ENCODE measurements at regions not wholly inside any gene's neighbourhood (a gene's known extent, or its start where the extent isn't known, plus 50 kb on each side); places are given as distances from the start of the nearest gene placed in this dataset.

DNA sequence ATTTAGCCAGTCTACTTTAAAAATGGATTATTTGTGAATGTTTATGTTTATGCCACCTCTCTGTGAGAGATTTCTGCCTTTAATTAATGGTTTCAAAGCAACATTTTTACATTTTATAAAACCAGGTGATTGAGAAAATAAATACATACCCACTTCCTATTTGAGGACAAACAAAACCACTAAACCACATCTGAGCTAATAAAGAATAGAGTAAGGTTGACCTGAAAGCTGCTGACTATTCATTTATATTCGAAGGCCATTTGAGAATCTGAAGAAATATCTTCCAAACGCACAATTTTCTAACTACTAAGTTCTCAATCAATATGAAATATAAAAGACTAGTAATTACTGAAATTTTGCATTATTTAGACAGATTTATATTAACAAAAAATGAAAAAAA lies 705.1 kb downstream of the XPNPEP1 start:
- no peak for TF ChIP-seq POLR2A (IDR thresholded peaks at IDR 0.05)
- TF ChIP-seq, protein P1, sequence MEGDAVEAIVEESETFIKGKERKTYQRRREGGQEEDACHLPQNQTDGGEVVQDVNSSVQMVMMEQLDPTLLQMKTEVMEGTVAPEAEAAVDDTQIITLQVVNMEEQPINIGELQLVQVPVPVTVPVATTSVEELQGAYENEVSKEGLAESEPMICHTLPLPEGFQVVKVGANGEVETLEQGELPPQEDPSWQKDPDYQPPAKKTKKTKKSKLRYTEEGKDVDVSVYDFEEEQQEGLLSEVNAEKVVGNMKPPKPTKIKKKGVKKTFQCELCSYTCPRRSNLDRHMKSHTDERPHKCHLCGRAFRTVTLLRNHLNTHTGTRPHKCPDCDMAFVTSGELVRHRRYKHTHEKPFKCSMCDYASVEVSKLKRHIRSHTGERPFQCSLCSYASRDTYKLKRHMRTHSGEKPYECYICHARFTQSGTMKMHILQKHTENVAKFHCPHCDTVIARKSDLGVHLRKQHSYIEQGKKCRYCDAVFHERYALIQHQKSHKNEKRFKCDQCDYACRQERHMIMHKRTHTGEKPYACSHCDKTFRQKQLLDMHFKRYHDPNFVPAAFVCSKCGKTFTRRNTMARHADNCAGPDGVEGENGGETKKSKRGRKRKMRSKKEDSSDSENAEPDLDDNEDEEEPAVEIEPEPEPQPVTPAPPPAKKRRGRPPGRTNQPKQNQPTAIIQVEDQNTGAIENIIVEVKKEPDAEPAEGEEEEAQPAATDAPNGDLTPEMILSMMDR (IDR thresholded peaks at IDR 0.05): no peak
- no peak for TF ChIP-seq EP300 (IDR thresholded peaks at IDR 0.05)

Data from tibial nerve (tissue), 4 donors.